ELF-1 (cell line): ENCODE measurements at regions not wholly inside any gene's neighbourhood (a gene's known extent, or its start where the extent isn't known, plus 50 kb on each side); places are given as distances from the start of the nearest gene placed in this dataset.

Source experiments
- DNase-seq: peaks from one replicate; pipeline ENCODE4 v3.0.0-alpha.2; 2016; ENCODE audit warnings: low read depth, low spot score

DNA sequence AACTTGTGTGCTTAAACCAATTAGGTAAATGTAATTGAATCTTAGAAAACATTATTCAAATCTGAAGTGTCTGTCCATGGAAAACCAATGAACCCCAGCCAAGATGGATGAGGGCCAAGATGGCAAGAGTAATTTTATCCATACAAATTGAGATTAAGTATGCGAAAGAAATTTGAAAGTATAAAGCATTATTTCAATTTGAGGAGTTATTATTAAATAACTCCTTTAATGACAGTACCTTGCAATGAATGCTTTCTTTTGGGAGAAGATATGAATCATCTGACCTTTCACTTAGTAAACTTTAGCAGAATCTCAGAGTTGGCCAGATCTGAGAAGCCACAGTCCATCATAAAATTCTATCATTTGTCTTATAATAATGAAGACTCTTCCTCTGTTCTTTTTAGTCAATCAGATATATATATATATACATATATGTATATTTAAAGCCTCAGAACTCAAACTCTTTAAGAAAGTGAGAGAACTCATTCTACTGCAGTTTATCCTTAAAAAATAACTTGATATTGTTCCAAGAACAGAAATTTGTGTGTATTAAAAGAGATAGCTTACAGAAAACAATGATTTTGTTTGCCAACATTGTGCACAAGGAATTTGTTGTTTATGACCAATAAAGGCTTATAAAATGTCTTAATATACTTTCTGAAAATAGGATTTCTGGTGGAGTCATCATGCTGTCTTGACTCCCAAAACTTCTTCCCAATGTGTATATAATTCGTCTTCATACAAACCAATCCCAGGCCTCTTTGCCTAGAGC lies 434.8 kb upstream of the THBS1 start:
- no peak for DNase-seq

DNA sequence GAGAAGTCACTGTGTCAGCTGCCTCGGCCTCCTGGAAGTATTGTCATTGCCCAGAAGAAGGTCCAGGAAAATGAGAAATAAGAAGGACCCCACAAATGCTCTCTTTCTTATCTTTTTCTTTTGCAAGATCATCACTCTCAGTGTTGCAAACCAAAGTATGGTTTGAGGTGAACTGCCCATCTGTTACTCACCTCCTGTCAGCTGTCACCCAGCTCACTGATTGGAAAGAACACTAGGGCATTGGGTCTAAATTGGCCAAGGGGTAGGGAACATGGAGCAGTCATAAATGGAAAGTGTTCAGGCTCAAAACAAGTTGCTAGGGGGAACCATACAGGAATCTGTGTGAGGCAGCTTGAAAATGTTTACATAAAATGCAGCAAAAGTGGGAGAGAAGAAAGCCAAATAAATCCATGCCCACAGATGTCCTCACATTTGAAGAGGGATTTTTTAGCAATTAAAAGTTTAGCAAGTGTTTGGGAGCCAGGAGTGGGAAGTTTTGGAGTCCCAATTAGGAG lies 431.2 kb upstream of the THBS1 start:
- no peak for DNase-seq

DNA sequence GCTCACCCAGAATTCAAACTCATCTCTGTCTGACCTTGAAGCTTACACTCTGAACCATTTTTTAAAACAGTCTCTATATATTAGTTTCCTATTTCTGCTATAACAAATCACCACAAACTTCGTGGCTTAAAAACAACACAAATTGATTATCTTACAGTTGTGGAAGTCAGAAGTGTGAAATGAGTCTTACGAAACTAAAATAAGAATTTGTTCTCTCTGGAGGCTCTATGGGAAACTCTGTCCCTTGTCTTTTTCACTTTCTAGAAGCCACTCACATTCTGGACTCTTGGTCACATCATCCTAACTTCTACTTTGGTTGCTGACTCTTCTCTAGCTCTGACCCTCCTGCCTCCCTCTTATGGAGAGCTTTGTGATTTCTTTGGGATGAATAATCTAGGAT lies 429.3 kb upstream of the THBS1 start:
- no peak for DNase-seq

GRCh38 chr15:39153058-39153714 lies 427.7 kb upstream of the THBS1 start:
- no peak for DNase-seq

GRCh38 chr15:39153716-39154115 lies 427.2 kb upstream of the THBS1 start:
- DNase-seq: no peak

- DNase-seq: no peak
Observed at GRCh38 chr15:39154227-39154638, 426.6 kb upstream of the THBS1 start.

DNA sequence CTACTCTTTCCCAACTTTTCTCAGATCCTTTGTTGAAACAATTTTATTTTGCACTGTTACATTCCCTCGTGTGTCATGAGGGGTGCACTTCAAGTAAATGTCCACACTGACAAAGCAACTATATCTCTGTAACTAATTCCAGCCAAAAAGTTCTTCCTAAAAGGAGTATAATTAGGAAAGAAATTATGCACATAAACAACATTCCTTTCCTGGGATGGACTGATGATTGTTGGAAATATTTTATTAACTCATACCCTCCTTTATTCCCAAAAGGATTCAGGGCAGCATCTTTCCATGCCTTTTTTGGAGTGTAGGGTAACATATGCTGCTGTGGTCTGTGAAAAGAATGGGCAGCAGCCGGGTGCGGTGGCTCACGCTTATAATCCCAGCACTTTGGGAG lies 426.1 kb upstream of the THBS1 start:
- no peak for DNase-seq

- DNase-seq: no peak
Observed at GRCh38 chr15:39156166-39156565, 424.7 kb upstream of the THBS1 start.

DNA sequence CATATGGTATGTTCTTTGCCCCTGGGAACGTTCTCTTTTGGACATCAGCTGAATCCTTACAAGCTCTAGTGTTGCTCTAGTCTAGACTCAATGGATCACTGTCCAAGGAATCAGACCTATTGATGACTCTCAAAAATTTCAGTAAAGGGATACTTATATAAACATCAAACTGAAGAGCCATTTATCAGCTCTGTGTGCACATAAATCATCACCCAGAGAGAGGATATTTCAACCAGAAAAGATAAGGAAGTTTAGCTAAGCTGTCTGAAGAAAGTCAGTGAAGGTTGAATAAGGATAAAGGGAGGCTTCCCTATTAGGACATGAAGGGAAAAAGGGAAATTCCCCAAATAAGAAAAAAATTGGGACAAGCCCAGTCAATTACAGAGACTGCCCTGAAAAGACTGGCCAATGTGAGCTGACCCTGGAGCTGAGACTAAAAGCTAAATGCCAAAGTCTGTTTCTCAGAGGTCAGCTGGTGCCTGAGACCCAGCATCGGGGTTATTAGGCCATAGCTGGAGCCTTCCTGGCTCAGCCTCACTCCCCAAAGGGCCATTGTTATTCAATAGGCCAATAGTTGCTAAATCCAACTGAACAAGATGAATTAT lies 424.1 kb upstream of the THBS1 start:
- DNase-seq: no peak

- DNase-seq: no peak
Observed at GRCh38 chr15:39157882-39158281, 423.0 kb upstream of the THBS1 start.

- DNase-seq: no peak
Observed at GRCh38 chr15:39159833-39160232, 421.0 kb upstream of the THBS1 start.

DNA sequence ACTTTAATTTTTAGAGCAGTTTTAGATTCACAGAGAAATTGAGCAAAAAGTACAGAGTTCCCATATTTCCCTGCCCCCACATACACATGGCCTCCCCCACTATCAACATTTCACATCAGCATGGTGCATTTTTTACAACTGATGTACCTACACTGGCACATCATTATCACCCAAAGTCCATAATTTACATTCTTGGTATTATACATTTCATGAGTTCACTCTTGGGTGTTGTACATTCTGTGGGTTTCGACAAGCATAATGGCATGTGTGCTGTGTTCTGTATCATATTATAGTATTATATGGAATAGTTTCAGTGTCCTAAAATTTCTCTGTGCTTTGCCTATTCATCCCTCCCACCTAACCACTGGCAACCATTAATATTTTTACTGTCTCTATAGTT lies 419.8 kb upstream of the THBS1 start:
- DNase-seq: no peak

DNA sequence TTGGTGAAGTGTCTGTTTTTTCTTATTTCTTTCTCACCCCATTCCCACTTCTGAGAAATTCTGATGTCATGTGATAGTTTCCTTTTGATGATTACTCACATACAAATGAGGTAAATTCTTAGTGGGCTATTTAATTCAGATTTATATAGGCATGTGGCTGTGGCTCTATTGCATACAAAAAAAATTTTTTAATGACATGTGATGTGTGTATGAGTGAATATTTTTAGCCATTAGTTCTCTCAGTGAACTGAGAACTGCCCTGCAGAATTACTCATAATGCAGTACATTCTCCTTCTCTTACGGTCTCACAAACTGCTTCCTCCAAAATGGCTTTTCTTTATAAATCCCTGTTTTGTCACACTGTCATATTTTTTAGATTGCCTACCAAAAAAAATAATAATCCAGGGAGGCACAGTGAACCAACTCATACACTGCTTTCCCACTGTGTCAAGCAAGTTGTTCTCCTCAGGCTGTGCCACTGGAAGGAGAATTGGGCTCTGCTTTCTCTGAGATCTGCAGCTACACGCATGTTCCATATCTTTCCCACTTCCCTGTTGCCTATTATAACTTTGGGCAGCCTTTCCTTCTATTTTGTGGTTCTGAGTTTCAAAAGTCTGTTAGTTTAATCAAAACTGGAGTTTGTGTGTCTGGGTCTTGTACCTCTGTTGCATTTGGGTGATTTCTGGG lies 415.7 kb upstream of the THBS1 start:
- DNase-seq: no peak

DNA sequence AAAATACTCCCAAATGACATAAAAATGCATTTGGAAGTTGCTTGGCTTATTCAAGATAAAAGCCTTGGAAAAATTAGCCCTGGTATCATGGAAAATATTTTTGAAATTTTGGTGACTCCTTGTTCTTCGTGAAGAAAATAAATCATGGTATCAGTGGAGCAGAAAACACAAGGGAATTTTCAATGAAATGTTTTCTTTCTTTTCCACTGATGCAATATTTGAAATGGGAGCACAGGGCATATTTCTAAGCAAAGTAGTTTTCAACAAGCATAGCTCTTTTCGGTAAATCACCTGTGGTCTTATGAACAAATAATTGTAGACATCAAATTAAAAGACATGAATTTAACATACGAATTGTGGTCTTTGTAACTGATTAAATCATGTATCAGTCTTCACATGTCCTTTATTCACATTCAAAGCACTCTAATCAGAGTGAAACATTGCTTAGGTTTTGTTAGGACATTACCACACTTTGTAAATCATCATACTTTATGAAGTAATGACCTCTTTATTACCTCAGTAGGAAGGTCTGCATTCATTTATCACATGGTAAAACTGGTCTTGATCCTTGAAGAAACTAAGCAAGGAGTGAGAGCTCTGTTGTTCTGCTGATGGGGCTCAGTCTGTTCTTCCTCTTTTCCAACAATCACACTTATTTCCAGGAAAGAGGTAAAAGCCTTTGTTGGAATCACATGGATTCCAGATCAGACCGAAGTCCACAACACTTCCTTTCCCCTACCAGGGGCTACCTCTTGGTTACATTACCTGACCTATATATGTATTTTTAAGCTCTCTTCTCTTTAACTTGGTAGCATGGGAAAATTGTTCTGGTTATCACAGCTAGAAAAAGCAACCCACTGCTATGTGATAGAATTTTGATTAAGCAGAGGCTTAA lies 413.5 kb upstream of the THBS1 start:
- no peak for DNase-seq

- peak; percentile 86 for DNase-seq
Observed at GRCh38 chr15:39171944-39172368, 408.9 kb upstream of the THBS1 start.

DNA sequence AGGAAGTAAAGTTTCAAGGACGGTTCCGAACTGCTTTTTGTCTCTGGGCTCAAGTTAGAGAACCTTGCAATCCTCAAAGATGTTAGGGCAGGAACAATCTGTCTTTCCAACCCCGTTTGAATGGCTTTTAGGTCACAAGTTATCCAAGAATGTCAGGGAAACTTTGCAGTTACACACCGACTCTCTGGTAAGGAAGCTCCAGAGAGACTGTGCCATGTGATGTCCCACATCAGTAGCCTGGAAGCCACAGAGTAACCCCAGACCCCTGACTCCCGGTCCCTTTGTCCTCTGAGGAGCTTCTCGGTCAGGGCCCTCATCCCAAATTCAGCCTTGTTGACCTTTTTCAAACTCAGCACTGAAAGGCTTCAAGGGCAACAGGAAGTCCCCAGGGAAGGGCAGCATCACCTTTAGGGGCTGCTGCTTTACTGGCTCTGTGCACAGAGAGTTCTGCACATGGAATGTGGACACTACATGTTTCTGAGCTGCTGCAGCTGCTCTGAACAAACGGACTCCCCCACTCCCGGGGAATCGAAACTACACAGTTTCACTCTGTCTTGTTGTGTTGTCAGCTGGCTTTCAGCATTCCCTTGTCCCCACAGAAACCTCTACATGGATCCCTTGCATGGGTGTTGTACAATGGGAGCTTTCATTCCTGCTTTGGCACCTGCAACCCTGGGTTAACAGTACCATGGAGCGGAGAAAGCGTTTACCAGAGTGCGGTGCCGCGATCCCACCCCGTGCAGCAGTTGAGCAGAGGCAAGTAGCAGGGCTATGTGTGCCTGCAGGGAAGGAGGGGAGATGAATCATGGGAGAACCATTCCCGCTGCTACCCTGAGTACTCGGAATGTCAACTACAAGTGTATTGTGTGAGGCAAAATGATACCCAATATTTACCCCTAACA lies 408.2 kb upstream of the THBS1 start:
- peak; percentile 4 for DNase-seq

GRCh38 chr15:39173426-39173825 lies 407.5 kb upstream of the THBS1 start:
- DNase-seq: no peak

DNA sequence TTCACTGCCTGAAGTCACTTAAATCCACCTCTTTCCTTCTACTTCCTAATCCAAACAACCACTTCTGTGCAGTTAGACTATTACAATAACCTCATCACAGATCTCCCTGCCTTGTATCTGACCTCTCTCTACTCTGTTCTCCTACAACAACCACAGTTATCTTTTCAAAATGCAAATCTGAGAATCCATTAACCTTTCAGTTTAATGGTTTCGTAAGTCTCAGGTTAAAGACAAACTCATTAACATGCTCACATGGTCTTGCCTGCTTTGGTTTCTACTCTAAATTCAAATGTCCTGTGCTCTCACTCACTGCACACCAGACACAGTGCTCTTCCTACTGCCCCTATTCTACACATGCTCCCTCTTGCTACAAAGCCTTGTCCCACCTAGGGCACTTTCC lies 406.5 kb upstream of the THBS1 start:
- DNase-seq: no peak

DNA sequence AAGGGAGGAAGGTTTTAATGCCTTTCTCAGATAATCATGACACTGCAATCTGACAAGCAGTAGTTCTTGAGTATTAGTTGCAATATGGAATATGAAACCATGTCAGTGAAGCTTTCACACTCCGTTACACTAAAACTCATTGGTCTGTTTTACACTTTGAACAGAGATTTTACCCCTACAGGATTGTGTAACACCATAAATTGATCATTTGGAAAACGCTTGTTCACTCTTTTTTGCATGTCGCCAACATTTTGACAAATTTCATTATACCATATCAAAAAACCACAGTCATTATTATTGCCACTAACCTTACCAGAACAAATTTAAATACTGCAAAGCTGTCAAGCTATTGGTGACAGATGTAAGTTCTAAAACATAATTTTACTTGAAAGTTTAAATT lies 404.8 kb upstream of the THBS1 start:
- DNase-seq: no peak

DNA sequence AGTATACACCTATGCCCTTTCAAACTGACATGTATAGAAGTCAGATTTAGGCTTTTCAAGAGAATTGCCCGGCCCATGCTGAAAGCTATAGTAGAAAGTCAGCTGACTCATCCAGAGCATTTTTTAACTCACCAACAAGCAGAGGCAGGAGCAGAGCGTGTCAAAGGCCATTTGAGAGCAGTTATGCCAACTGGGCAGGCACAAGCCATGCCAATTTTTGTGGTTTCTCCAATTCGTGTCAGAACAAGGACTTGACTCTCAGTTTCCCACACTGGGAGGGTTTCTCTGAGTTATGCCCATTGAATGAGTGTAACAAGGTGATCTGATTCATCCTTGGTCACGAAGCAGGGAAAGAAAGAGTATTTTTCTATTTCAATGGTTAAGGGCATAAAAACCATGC lies 403.3 kb upstream of the THBS1 start:
- DNase-seq: no peak
